WERI-Rb-1 (cell line): ENCODE measurements at regions not wholly inside any gene's neighbourhood (a gene's known extent, or its start where the extent isn't known, plus 50 kb on each side); places are given as distances from the start of the nearest gene placed in this dataset.

Source experiments
- DNase-seq: peaks from one replicate; pipeline ENCODE4 v3.0.0-alpha.2; 2020
- H3K27ac ChIP-seq: fragments of 250-450 bp; sonication (Bioruptor Pico); 2 replicates; pipeline ENCODE4 v1.5.1; 2020; ENCODE audit warnings: mild to moderate bottlenecking, moderate library complexity
- H3K27me3 ChIP-seq: fragments of 250-450 bp; sonication (Bioruptor Pico); 2 replicates; pipeline ENCODE4 v1.5.1; 2021; ENCODE audit warnings: mild to moderate bottlenecking, low read depth, moderate library complexity; ENCODE audit not compliant: insufficient read depth, severe bottlenecking
- H3K36me3 ChIP-seq: fragments of 250-450 bp; sonication (Bioruptor Pico); 2 replicates; pipeline ENCODE4 v1.5.1; 2020; ENCODE audit warnings: mild to moderate bottlenecking, moderate library complexity
- H3K4me3 ChIP-seq: 2 replicates; pipeline ENCODE4 v1.5.1; 2011; ENCODE audit warnings: low read depth, mild to moderate bottlenecking, control low read depth, low read length
- H3K9me3 ChIP-seq: fragments of 250-450 bp; sonication (Bioruptor Pico); 2 replicates; pipeline ENCODE4 v1.5.1; 2021; ENCODE audit warnings: mild to moderate bottlenecking, moderate library complexity; ENCODE audit not compliant: severe bottlenecking
- CTCF ChIP-seq: IDR thresholded peaks from 2 replicates; pipeline ENCODE4 v1.5.1; 2011; ENCODE audit warnings: low read depth, mild to moderate bottlenecking, control low read depth, inconsistent platforms, low read length

GRCh38 chr17:71467719-71468118 lies 653.1 kb upstream of the SOX9 start:
- no peak overlapping the region for H3K27ac ChIP-seq
- TF ChIP-seq CTCF, result no peak
- no peak overlapping the region for H3K4me3 ChIP-seq
- H3K36me3 ChIP-seq, result no peaks in the 10 kb centered on the region
- no peaks in the 10 kb centered on the region for H3K9me3 ChIP-seq
- DNase-seq, result no peak
- peaks cover 64% of the 10 kb centered on the region for H3K27me3 ChIP-seq

- Histone ChIP-seq H3K4me3 (no peak overlapping the region), H3K27ac (no peak overlapping the region), H3K27me3 (peaks cover 54% of the 10 kb centered on the region), H3K9me3 (no peaks in the 10 kb centered on the region), H3K36me3 (no peaks in the 10 kb centered on the region)
- DNase-seq, result no peak
- no peak for TF ChIP-seq CTCF
Observed at GRCh38 chr17:71470062-71470461, 650.8 kb upstream of the SOX9 start.

GRCh38 chr17:71472809-71473789 lies 647.7 kb upstream of the SOX9 start:
- Histone ChIP-seq H3K27ac (no peak overlapping the region), H3K36me3 (no peaks in the 10 kb centered on the region), H3K4me3 (no peak overlapping the region), H3K27me3 (peaks cover 50% of the 10 kb centered on the region), H3K9me3 (no peaks in the 10 kb centered on the region)
- DNase-seq, result peak; percentile 48
- TF ChIP-seq CTCF, result peak; percentile 78

DNA sequence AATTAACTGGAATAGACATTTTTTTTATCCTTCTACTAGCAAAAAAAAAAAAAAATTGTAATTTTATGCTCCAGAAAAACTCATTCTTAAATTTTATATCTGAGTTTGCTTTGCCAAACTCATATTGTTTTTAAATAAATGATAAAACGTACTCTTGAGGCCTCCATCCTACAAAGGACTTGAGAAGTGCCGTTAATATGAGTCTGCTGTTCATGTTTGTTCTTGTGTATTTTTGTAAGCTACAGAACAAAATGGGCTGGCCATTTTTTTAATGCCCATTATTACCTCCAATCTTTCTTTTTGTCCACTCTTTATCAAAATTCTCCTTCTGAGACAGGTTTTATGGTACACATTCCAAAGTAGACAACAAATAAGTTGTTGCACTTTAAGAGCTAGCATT lies 643.5 kb upstream of the SOX9 start:
- H3K9me3 ChIP-seq, result no peaks in the 10 kb centered on the region
- no peak for TF ChIP-seq CTCF
- no peak overlapping the region for H3K27ac ChIP-seq
- no peak overlapping the region for H3K4me3 ChIP-seq
- peaks cover 41% of the 10 kb centered on the region for H3K27me3 ChIP-seq
- no peak for DNase-seq
- H3K36me3 ChIP-seq, result no peaks in the 10 kb centered on the region

DNA sequence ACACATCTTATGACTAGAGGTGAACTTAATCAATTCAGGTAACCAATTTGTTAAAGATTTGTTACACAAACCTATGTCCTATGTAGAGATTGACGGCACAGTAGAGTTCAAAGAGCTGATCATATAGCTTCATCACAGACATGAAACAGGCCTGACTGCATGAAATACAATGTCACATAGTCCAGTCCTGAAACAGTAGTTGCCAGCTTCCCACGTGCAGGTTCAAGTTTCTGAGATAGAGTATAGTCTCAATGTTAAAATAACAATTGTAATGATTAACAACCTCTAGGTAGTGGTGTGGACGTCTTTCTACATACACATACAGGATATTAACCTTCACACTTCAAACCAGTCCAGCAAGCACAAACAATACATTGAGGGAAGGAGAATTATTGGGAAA lies 640.7 kb upstream of the SOX9 start:
- no peak for TF ChIP-seq CTCF
- peaks cover 41% of the 10 kb centered on the region for H3K27me3 ChIP-seq
- H3K4me3 ChIP-seq, result no peak overlapping the region
- H3K36me3 ChIP-seq, result no peaks in the 10 kb centered on the region
- no peak overlapping the region for H3K27ac ChIP-seq
- DNase-seq, result no peak
- H3K9me3 ChIP-seq, result no peaks in the 10 kb centered on the region
